ENCODE measurements at regions not wholly inside any gene's neighbourhood (a gene's known extent, or its start where the extent isn't known, plus 50 kb on each side); places are given as distances from the start of the nearest gene placed in this dataset.

- no peaks in the 10 kb centered on the region for H3K36me3 ChIP-seq
- TF ChIP-seq POLR2AphosphoS5 (IDR thresholded peaks at IDR 0.05), result no peak
- no peak for TF ChIP-seq EP300 (IDR thresholded peaks at IDR 0.05)
- no peak overlapping the region for H3K4me3 ChIP-seq
- WGBS, result 38% methylated on average over 16 of the region's 16 CpGs
- no peaks in the 10 kb centered on the region for H3K9me3 ChIP-seq
- H3K4me1 ChIP-seq, result peaks cover 12 to 34% (median 24%) of the 10 kb centered on the region in 4 donors
- H3K27ac ChIP-seq (replicated peaks in 1 of 4), result peak overlapping the region in 3 of 4 donors; percentile 10 to 58 (median 16)
- intact Hi-C loops (cut with DNase I), result no loop called here
- H3K27me3 ChIP-seq, result peaks cover 0 to 12% (median 0%) of the 10 kb centered on the region in 4 donors
- DNase-seq (ENCODE audit: extremely low spot score), result no peak
Observed at GRCh38 chr6:163943607-163944385, 529.3 kb downstream of the QKI start.

GRCh38 chr6:163942790-163943189, 528.3 kb downstream of the QKI start:
- no peaks in the 10 kb centered on the region for H3K9me3 ChIP-seq
- DNase-seq (ENCODE audit: extremely low spot score), result no peak
- H3K4me3 ChIP-seq, result no peak overlapping the region
- WGBS, result 57% methylated on average over 3 of the region's 3 CpGs
- intact Hi-C loops (cut with DNase I), result no loop called here
- no peak overlapping the region for H3K27ac ChIP-seq (replicated peaks in 1 of 4)
- H3K4me1 ChIP-seq, result peaks cover 16 to 34% (median 24%) of the 10 kb centered on the region in 4 donors
- peaks cover 0 to 12% (median 0%) of the 10 kb centered on the region in 4 donors for H3K27me3 ChIP-seq
- TF ChIP-seq CTCF (IDR thresholded peaks at IDR 0.05) (no peak), EP300 (IDR thresholded peaks at IDR 0.05) (no peak), POLR2AphosphoS5 (IDR thresholded peaks at IDR 0.05) (no peak), POLR2A (IDR thresholded peaks at IDR 0.05; ENCODE audit: low read depth) (no peak)
- no peaks in the 10 kb centered on the region for H3K36me3 ChIP-seq

GRCh38 chr6:163941624-163941976, 527.1 kb downstream of the QKI start:
- Histone ChIP-seq H3K36me3 (no peaks in the 10 kb centered on the region), H3K27me3 (peaks cover 0 to 12% (median 0%) of the 10 kb centered on the region in 4 donors), H3K4me3 (no peak overlapping the region), H3K9me3 (no peaks in the 10 kb centered on the region), H3K4me1 (peaks cover 16 to 24% (median 19%) of the 10 kb centered on the region in 4 donors), H3K27ac (replicated peaks in 1 of 4) (peak overlapping the region in 2 of 4 donors; percentile 23 to 35)
- DNase-seq (ENCODE audit: extremely low spot score), result no peak
- intact Hi-C loops (cut with DNase I), result no loop called here
- 46% methylated on average over 7 of the region's 7 CpGs for WGBS
- no peak for TF ChIP-seq POLR2A (IDR thresholded peaks at IDR 0.05; ENCODE audit: low read depth)
- TF ChIP-seq CTCF (IDR thresholded peaks at IDR 0.05), result no peak
- no peak for TF ChIP-seq EP300 (IDR thresholded peaks at IDR 0.05)
- no peak for TF ChIP-seq POLR2AphosphoS5 (IDR thresholded peaks at IDR 0.05)

- Histone ChIP-seq H3K27ac (replicated peaks in 1 of 4) (peak overlapping the region in 2 of 4 donors; percentile 23 to 35), H3K9me3 (no peaks in the 10 kb centered on the region), H3K4me1 (peaks cover 19 to 24% (median 21%) of the 10 kb centered on the region in 4 donors), H3K4me3 (no peak overlapping the region), H3K36me3 (no peaks in the 10 kb centered on the region), H3K27me3 (peaks cover 0 to 12% (median 0%) of the 10 kb centered on the region in 4 donors)
- intact Hi-C loops (cut with DNase I), result no loop called here
- no peak for TF ChIP-seq POLR2A (IDR thresholded peaks at IDR 0.05; ENCODE audit: low read depth)
- 61% methylated on average over 10 of the region's 10 CpGs for WGBS
- no peak for DNase-seq (ENCODE audit: extremely low spot score)
Observed at GRCh38 chr6:163940705-163941623, 526.4 kb downstream of the QKI start.

- 90% methylated on average over 4 of the region's 4 CpGs for WGBS
- H3K36me3 ChIP-seq, result no peaks in the 10 kb centered on the region
- H3K27ac ChIP-seq (replicated peaks in 1 of 4), result no peak overlapping the region
- no peak for TF ChIP-seq POLR2A (IDR thresholded peaks at IDR 0.05; ENCODE audit: low read depth)
- no peak for TF ChIP-seq POLR2AphosphoS5 (IDR thresholded peaks at IDR 0.05)
- TF ChIP-seq CTCF (IDR thresholded peaks at IDR 0.05), result no peak
- TF ChIP-seq EP300 (IDR thresholded peaks at IDR 0.05), result no peak
- peaks cover 0 to 12% (median 0%) of the 10 kb centered on the region in 4 donors for H3K27me3 ChIP-seq
- H3K4me1 ChIP-seq, result peaks cover 12 to 18% (median 14%) of the 10 kb centered on the region in 4 donors
- no peak for DNase-seq (ENCODE audit: extremely low spot score)
- intact Hi-C loops (cut with DNase I), result no loop called here
- no peaks in the 10 kb centered on the region for H3K9me3 ChIP-seq
- H3K4me3 ChIP-seq, result no peak overlapping the region
Observed at GRCh38 chr6:163937071-163937470, 522.6 kb downstream of the QKI start.

Data from esophagus muscularis mucosa (tissue), 4 donors.